K562 (cell line): ENCODE measurements at regions not wholly inside any gene's neighbourhood (a gene's known extent, or its start where the extent isn't known, plus 50 kb on each side); places are given as distances from the start of the nearest gene placed in this dataset.
A peak's percentile ranks its signal among the peaks of the same experiment; 100 is the strongest.

ENCODE experiments used
- ATAC-seq: fragments of 200-7000 bp; cut with Tn5 transposase; 3 replicates; pipeline ENCODE4 v1.9.1; 2020; ENCODE audit warnings: moderate library complexity
- BruUV-seq: library from RNA; stranded (reverse); fragments of 400-500 nt; replicated peaks from 2 replicates; lab custom pipeline; 2021; lab: Mats Ljungman, UMichigan
- CTCF ChIA-PET: fragments of 300-600 bp; formaldehyde crosslinking; extraction: SDS; loops from one replicate; lab custom pipeline; 2021; ENCODE audit warnings: low intra/inter-chr PET ratio; lab: Yijun Ruan, JAX
- POLR2A ChIA-PET: fragments of 300-600, 350-650 bp; sonication (Branson Sonifier 250); formaldehyde crosslinking; extraction: SDS; loops from one replicate; lab custom pipeline; 2021; ENCODE audit warnings: antibody characterized with exemption, inconsistent platforms; lab: Yijun Ruan, JAX
- DNase-seq, 4 experiments: peaks; one replicate each; pipeline versions ENCODE4 v3.0.0 to v3.0.0-alpha.2; 2011 to 2018; ENCODE audit warnings: low spot score in 3 of 4, mixed read lengths in 3 of 4; ENCODE audit errors: extremely low read depth in 1 of 4
- FAIRE-seq: peaks from 2 replicates; lab custom pipeline; 2011; peaks lifted over from hg19 to GRCh38; lab: Jason Lieb, UNC
- H2AFZ ChIP-seq: 2 replicates; pipeline ENCODE4 v1.6.0; 2011; ENCODE audit warnings: low read depth, low read length, control low read depth, inconsistent platforms
- H3K27ac ChIP-seq: fragments of 200-600 bp; 3 replicates; pipeline ENCODE4 v1.8.0; 2011; ENCODE audit warnings: low read depth, mild to moderate bottlenecking, control low read depth, inconsistent platforms, low read length, moderate library complexity, mixed read lengths; ENCODE audit errors: extremely low read depth
- H3K27me3 ChIP-seq, 2 experiments: fragments of 300-600 bp in 1 of 2; 2 replicates in 1 of 2; 3 replicates in 1 of 2; pipeline versions ENCODE4 v1.6.0 to v1.8.0; 2011; ENCODE audit warnings: inconsistent platforms in 2 of 2, low read length in 2 of 2, mild to moderate bottlenecking in 1 of 2, mixed read lengths in 1 of 2, moderate library complexity in 1 of 2; ENCODE audit not compliant: control insufficient read depth in 2 of 2, insufficient read depth in 2 of 2
- H3K36me3 ChIP-seq: fragments of 300-600 bp; 3 replicates; pipeline ENCODE4 v1.8.0; 2011; ENCODE audit warnings: mild to moderate bottlenecking, low read length, inconsistent platforms; ENCODE audit not compliant: control insufficient read depth, insufficient read depth
- H3K4me1 ChIP-seq, 2 experiments: fragments of 200-600 bp in 1 of 2; replicated peaks in 1 of 2; 2 replicates in 1 of 2; 3 replicates in 1 of 2; pipeline versions ENCODE4 v1.5.1 to v1.8.0; 2011; ENCODE audit warnings: inconsistent platforms in 2 of 2, low read length in 2 of 2, mild to moderate bottlenecking in 1 of 2, mixed read lengths in 1 of 2, moderate library complexity in 1 of 2; ENCODE audit not compliant: control insufficient read depth in 2 of 2, insufficient read depth in 2 of 2
- H3K4me2 ChIP-seq: 2 replicates; pipeline ENCODE4 v1.6.1; 2011; ENCODE audit warnings: low read length, control low read depth, inconsistent platforms, mixed read lengths; ENCODE audit not compliant: insufficient read depth
- H3K4me3 ChIP-seq: fragments of 200-600 bp; sonication (generic), shearing (Covaris generic); 2 replicates; pipeline ENCODE4 v1.5.1; 2016; ENCODE audit warnings: control low read depth, inconsistent platforms
- H3K79me2 ChIP-seq: fragments of 200-600 bp; 3 replicates; pipeline ENCODE4 v1.8.0; 2011; ENCODE audit warnings: low read length, inconsistent platforms; ENCODE audit not compliant: control insufficient read depth, insufficient read depth
- H3K9ac ChIP-seq, 2 experiments: 2 replicates each; pipeline versions ENCODE4 v1.6.0 to v1.6.1; 2011; ENCODE audit warnings: low read depth in 2 of 2, low read length in 2 of 2, control low read depth in 1 of 2, inconsistent platforms in 1 of 2, mild to moderate bottlenecking in 1 of 2, mixed read lengths in 1 of 2; ENCODE audit not compliant: insufficient read depth in 1 of 2
- H3K9me1 ChIP-seq: one replicate; pipeline ENCODE4 v1.6.0; 2011; ENCODE audit warnings: inconsistent platforms, mild to moderate bottlenecking, low read length, moderate library complexity; ENCODE audit not compliant: control insufficient read depth, insufficient read depth
- H3K9me3 ChIP-seq: replicated peaks from 2 replicates; pipeline ENCODE4 v1.5.1; 2011; ENCODE audit warnings: low read depth, low read length, inconsistent platforms; ENCODE audit not compliant: control insufficient read depth, insufficient read depth
- H4K20me1 ChIP-seq: replicated peaks from 2 replicates; pipeline ENCODE4 v1.6.1; 2011; ENCODE audit warnings: low read length, inconsistent platforms, mixed read lengths; ENCODE audit not compliant: control insufficient read depth, insufficient read depth
- ARNT ChIP-seq, 2 experiments: fragments of 450-650 bp; IDR thresholded peaks; 2 replicates each; pipeline ENCODE4 v1.6.1; 2016; ENCODE audit warnings: mild to moderate bottlenecking in 1 of 2
- L3MBTL2 ChIP-seq: fragments of 450-650 bp; IDR thresholded peaks from 2 replicates; pipeline ENCODE4 v1.6.1; 2016; ENCODE audit warnings: mild to moderate bottlenecking, moderate library complexity
- RBM25 ChIP-seq: fragments of 200-400 bp; formaldehyde crosslinking; IDR thresholded peaks from 2 replicates; pipeline ENCODE4 v1.6.1; 2018; ENCODE audit warnings: low read length, low read depth, moderate library complexity; ENCODE audit not compliant: severe bottlenecking
- ZNF134 ChIP-seq: fragments of 250-450 bp; sonication (Bioruptor Pico); conservative IDR thresholded peaks from 2 replicates; pipeline ENCODE4 v1.4.0; 2020
- WGBS: fragments of 100-300 bp; shearing (Covaris generic); methylation state at CpG from one replicate; pipeline ENCODE4 v1.1.6; 2016; ENCODE audit warnings: low coverage, mixed read lengths; ENCODE audit not compliant: insufficient coverage; ENCODE audit errors: missing lambda C conversion rate; 5-methylcytosine and 5-hydroxymethylcytosine counted together
- in situ Hi-C: fragments of 300-500 bp; cut with MboI; formaldehyde crosslinking; loops from 4 replicates; pipeline ENCODE4 v1.15.0; 2018; ENCODE audit warnings: inconsistent platforms, mixed read lengths
- intact Hi-C: fragments of 100-400 bp; cut with micrococcal nuclease; formaldehyde crosslinking; loops from 2 replicates; pipeline ENCODE4 v1.14.2; 2022
- TF ChIP-seq, protein P1 (sequence below), 3 experiments: fragments of 200-800 bp in 1 of 3; fragments of 250-450 bp in 1 of 3; fragments of 450-650 bp in 1 of 3; sonication (Bioruptor Pico) in 1 of 3; sonication (Bioruptor generic) in 1 of 3; formaldehyde crosslinking in 1 of 3; IDR thresholded peaks; 2 replicates each; pipeline versions ENCODE4 v1.6.1 to v1.8.0; 2016 to 2022; ENCODE audit warnings: mild to moderate bottlenecking in 2 of 3, missing genetic modification characterization in 2 of 3, missing compliant biosample characterization in 1 of 3, moderate library complexity in 1 of 3
- TF ChIP-seq, protein P2 (sequence below): fragments of 150-350 bp; conservative IDR thresholded peaks from 2 replicates; pipeline ENCODE4 v1.6.1; 2014; ENCODE audit warnings: low read length
- TF ChIP-seq, protein P3 (sequence below): fragments of 250-450 bp; sonication (Bioruptor Pico); IDR thresholded peaks from 2 replicates; pipeline ENCODE4 v1.8.0; 2021; ENCODE audit warnings: borderline replicate concordance, mild to moderate bottlenecking, moderate library complexity; ENCODE audit not compliant: poor library complexity, severe bottlenecking

DNA sequence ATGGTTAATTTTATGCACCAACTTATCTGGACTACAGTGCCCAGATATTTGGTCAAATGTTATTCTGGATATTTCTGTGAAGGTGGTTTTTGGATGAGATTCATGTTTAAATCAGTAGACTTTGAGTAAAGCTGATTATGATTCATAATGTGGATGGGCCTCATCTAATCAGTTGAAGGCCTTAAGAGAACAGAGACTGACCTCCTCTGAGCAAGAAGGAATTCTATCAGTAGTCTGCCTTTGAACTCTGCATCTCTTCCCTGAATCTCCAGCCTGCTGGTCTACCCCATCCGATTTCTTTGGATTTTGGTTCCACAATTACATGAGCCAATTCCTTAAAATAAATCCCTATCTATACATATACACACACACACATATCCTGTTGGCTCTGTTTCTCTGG lies 82.8 kb upstream of the MAP4K3 start:
- DNase-seq (no peak), FAIRE-seq (no peak), ATAC-seq (no peak)
- in situ Hi-C loops = no loop called here
- TF ChIP-seq RBM25 (peak; percentile 52), ZNF134 (peak; percentile 93), ARNT (IDR thresholded peaks at IDR 0.05) (no peak), L3MBTL2 (no peak)
- TF ChIP-seq, protein P1, sequence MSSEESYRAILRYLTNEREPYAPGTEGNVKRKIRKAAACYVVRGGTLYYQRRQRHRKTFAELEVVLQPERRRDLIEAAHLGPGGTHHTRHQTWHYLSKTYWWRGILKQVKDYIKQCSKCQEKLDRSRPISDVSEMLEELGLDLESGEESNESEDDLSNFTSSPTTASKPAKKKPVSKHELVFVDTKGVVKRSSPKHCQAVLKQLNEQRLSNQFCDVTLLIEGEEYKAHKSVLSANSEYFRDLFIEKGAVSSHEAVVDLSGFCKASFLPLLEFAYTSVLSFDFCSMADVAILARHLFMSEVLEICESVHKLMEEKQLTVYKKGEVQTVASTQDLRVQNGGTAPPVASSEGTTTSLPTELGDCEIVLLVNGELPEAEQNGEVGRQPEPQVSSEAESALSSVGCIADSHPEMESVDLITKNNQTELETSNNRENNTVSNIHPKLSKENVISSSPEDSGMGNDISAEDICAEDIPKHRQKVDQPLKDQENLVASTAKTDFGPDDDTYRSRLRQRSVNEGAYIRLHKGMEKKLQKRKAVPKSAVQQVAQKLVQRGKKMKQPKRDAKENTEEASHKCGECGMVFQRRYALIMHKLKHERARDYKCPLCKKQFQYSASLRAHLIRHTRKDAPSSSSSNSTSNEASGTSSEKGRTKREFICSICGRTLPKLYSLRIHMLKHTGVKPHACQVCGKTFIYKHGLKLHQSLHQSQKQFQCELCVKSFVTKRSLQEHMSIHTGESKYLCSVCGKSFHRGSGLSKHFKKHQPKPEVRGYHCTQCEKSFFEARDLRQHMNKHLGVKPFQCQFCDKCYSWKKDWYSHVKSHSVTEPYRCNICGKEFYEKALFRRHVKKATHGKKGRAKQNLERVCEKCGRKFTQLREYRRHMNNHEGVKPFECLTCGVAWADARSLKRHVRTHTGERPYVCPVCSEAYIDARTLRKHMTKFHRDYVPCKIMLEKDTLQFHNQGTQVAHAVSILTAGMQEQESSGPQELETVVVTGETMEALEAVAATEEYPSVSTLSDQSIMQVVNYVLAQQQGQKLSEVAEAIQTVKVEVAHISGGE (CRISPR knock-in tag; IDR thresholded peaks at IDR 0.05) = no peak
- TF ChIP-seq, protein P2, sequence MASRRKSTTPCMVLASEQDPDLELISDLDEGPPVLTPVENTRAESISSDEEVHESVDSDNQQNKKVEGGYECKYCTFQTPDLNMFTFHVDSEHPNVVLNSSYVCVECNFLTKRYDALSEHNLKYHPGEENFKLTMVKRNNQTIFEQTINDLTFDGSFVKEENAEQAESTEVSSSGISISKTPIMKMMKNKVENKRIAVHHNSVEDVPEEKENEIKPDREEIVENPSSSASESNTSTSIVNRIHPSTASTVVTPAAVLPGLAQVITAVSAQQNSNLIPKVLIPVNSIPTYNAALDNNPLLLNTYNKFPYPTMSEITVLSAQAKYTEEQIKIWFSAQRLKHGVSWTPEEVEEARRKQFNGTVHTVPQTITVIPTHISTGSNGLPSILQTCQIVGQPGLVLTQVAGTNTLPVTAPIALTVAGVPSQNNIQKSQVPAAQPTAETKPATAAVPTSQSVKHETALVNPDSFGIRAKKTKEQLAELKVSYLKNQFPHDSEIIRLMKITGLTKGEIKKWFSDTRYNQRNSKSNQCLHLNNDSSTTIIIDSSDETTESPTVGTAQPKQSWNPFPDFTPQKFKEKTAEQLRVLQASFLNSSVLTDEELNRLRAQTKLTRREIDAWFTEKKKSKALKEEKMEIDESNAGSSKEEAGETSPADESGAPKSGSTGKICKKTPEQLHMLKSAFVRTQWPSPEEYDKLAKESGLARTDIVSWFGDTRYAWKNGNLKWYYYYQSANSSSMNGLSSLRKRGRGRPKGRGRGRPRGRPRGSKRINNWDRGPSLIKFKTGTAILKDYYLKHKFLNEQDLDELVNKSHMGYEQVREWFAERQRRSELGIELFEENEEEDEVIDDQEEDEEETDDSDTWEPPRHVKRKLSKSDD = no peak
- TF ChIP-seq, protein P3, sequence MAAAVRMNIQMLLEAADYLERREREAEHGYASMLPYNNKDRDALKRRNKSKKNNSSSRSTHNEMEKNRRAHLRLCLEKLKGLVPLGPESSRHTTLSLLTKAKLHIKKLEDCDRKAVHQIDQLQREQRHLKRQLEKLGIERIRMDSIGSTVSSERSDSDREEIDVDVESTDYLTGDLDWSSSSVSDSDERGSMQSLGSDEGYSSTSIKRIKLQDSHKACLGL (CRISPR knock-in tag) = no peak
- peaks cover 11 to 28% of the 10 kb centered on the region in 2 experiments for H3K4me1 ChIP-seq
- no peaks in the 10 kb centered on the region for H3K9me1 ChIP-seq
- ChIA-PET CTCF (no interaction called here), POLR2A (no interaction called here)
- H3K4me3 ChIP-seq = no peak overlapping the region
- no peaks in the 10 kb centered on the region for H4K20me1 ChIP-seq
- BruUV-seq = no TSS peak
- intact Hi-C loops = loop anchor here (10.0 kb wide), 1 partner anchor 285 kb away; no protein-coding TSS in a partner anchor
- peaks cover 7% of the 10 kb centered on the region for H3K9me3 ChIP-seq
- H3K79me2 ChIP-seq = no peaks in the 10 kb centered on the region
- H3K4me2 ChIP-seq = no peak overlapping the region
- H2AFZ ChIP-seq = no peak overlapping the region
- no peaks in the 10 kb centered on the region for H3K36me3 ChIP-seq
- WGBS = 82% methylated on average over 1 of the region's 1 CpG
- no peak overlapping the region for H3K9ac ChIP-seq
- no peaks in the 10 kb centered on the region for H3K27me3 ChIP-seq
- no peak overlapping the region for H3K27ac ChIP-seq
